ENCODE measurements at regions not wholly inside any gene's neighbourhood (a gene's known extent, or its start where the extent isn't known, plus 50 kb on each side); places are given as distances from the start of the nearest gene placed in this dataset.

- no peak for TF ChIP-seq CTCF (IDR thresholded peaks at IDR 0.05)
- no peak for DNase-seq
Observed at GRCh38 chr18:67586101-67586500, 69.6 kb upstream of the DSEL start.

GRCh38 chr18:67583621-67584020 is 67.1 kb upstream of the DSEL start:
- Mint-ChIP-seq H3K4me1 (ENCODE audit: low read depth) (no peaks in the 10 kb centered on the region), H3K27me3 (no peaks in the 10 kb centered on the region), H3K4me3 (no peak overlapping the region), H3K36me3 (ENCODE audit: low read depth) (no peaks in the 10 kb centered on the region), H3K9me3 (no peaks in the 10 kb centered on the region), H3K27ac (no peak overlapping the region)
- TF ChIP-seq CTCF (IDR thresholded peaks at IDR 0.05) = no peak
- POLR2A ChIA-PET = no interaction called here
- ATAC-seq (no peak), DNase-seq (no peak)
- intact Hi-C loops (cut with micrococcal nuclease) = no loop called here
- CTCF ChIA-PET = interaction anchor here (1.0 kb wide), 1 partner anchor 71 kb away, joined by 3 read pairs; no protein-coding TSS in a partner anchor

More at GRCh38 chr18:67586101-67586500, 69.6 kb upstream of the DSEL start:
- no peaks in the 10 kb centered on the region for H3K27me3 Mint-ChIP-seq
- no peaks in the 10 kb centered on the region for H3K36me3 Mint-ChIP-seq (ENCODE audit: low read depth)
- POLR2A ChIA-PET = no interaction called here
- H3K27ac Mint-ChIP-seq = no peak overlapping the region
- no peak for ATAC-seq
- CTCF ChIA-PET = no interaction called here
- H3K4me3 Mint-ChIP-seq = no peak overlapping the region
- no peaks in the 10 kb centered on the region for H3K9me3 Mint-ChIP-seq
- H3K4me1 Mint-ChIP-seq (ENCODE audit: low read depth) = no peaks in the 10 kb centered on the region
- intact Hi-C loops (cut with micrococcal nuclease) = no loop called here

- no peak for ATAC-seq
- POLR2A ChIA-PET = no interaction called here
- intact Hi-C loops (cut with micrococcal nuclease) = no loop called here
- Mint-ChIP-seq H3K4me3 (no peak overlapping the region), H3K4me1 (ENCODE audit: low read depth) (no peaks in the 10 kb centered on the region), H3K27me3 (no peaks in the 10 kb centered on the region), H3K36me3 (ENCODE audit: low read depth) (no peaks in the 10 kb centered on the region), H3K9me3 (no peaks in the 10 kb centered on the region), H3K27ac (no peak overlapping the region)
- CTCF ChIA-PET = interaction anchor here (1.0 kb wide), 1 partner anchor 72 kb away, joined by 3 read pairs; no protein-coding TSS in a partner anchor
- no peak for DNase-seq
- no peak for TF ChIP-seq CTCF (IDR thresholded peaks at IDR 0.05)
Observed at GRCh38 chr18:67582488-67582887, 66.0 kb upstream of the DSEL start.

- no peaks in the 10 kb centered on the region for H3K27me3 Mint-ChIP-seq
- no peaks in the 10 kb centered on the region for H3K36me3 Mint-ChIP-seq (ENCODE audit: low read depth)
- ATAC-seq (no peak), DNase-seq (no peak)
- no peak for TF ChIP-seq CTCF (IDR thresholded peaks at IDR 0.05)
- H3K4me3 Mint-ChIP-seq = no peak overlapping the region
- H3K27ac Mint-ChIP-seq = no peak overlapping the region
- intact Hi-C loops (cut with micrococcal nuclease) = no loop called here
- H3K9me3 Mint-ChIP-seq = no peaks in the 10 kb centered on the region
- POLR2A ChIA-PET = no interaction called here
- no peaks in the 10 kb centered on the region for H3K4me1 Mint-ChIP-seq (ENCODE audit: low read depth)
- CTCF ChIA-PET = no interaction called here
Observed at GRCh38 chr18:67581178-67581577, 64.7 kb upstream of the DSEL start.

GRCh38 chr18:67577386-67577785 is 60.9 kb upstream of the DSEL start:
- no peak for TF ChIP-seq CTCF (IDR thresholded peaks at IDR 0.05)
- Mint-ChIP-seq H3K36me3 (ENCODE audit: low read depth) (no peaks in the 10 kb centered on the region), H3K4me3 (no peak overlapping the region), H3K27ac (no peak overlapping the region), H3K4me1 (ENCODE audit: low read depth) (no peaks in the 10 kb centered on the region), H3K9me3 (no peaks in the 10 kb centered on the region), H3K27me3 (peaks cover 2% of the 10 kb centered on the region)
- POLR2A ChIA-PET = no interaction called here
- DNase-seq (no peak), ATAC-seq (no peak)
- intact Hi-C loops (cut with micrococcal nuclease) = no loop called here
- CTCF ChIA-PET = no interaction called here

Data from activated CD8-positive, alpha-beta T cell treated with anti-CD3 and anti-CD28 coated beads for 36 hours (primary cell).